BJ (cell line): ENCODE measurements at regions not wholly inside any gene's neighbourhood (a gene's known extent, or its start where the extent isn't known, plus 50 kb on each side); places are given as distances from the start of the nearest gene placed in this dataset. TPM values are rescaled to one million over a fixed set of nuclear protein-coding genes. Genes with fewer than 3 reads are reported as not detected.

Experiments
- CTCF ChIA-PET: fragments of 350-600 bp; formaldehyde crosslinking; extraction: SDS; loops from one replicate; lab custom pipeline; 2021; ENCODE audit warnings: antibody characterized with exemption, inconsistent platforms; lab: Yijun Ruan, JAX
- POLR2A ChIA-PET: fragments of 300-600 bp; sonication (Branson Sonifier 250); formaldehyde crosslinking; extraction: SDS; loops from one replicate; lab custom pipeline; 2021; ENCODE audit warnings: antibody characterized with exemption; lab: Charles Lee
- DNase-seq: peaks from one replicate; pipeline ENCODE4 v3.0.0-alpha.2; 2011; ENCODE audit warnings: low read depth
- H3K27me3 ChIP-seq: 2 replicates; pipeline ENCODE4 v1.6.0; 2011; ENCODE audit warnings: low read length; ENCODE audit not compliant: control insufficient read depth, insufficient read depth
- H3K36me3 ChIP-seq: 2 replicates; pipeline ENCODE4 v1.5.1; 2011; ENCODE audit warnings: low read length; ENCODE audit not compliant: control insufficient read depth, insufficient read depth
- H3K4me3 ChIP-seq: 2 replicates; pipeline ENCODE4 v1.5.1; 2011; ENCODE audit warnings: low read depth, mild to moderate bottlenecking, control low read depth, low read length
- small RNA-seq: library from RNA; depleted of rRNA; stranded (forward); fragments of <200 nt; gene quantifications from one replicate; pipeline ENCODE3, GENCODE V24; 2012; ENCODE audit warnings: low replicate concordance, low read depth; ENCODE audit not compliant: insufficient read length
- TF ChIP-seq, protein P1 (sequence below): IDR thresholded peaks from 2 replicates; pipeline ENCODE4 v1.5.1; 2011; ENCODE audit warnings: low read depth, mild to moderate bottlenecking, control low read depth, inconsistent platforms, low read length, moderate library complexity; ENCODE audit not compliant: insufficient read depth

DNA sequence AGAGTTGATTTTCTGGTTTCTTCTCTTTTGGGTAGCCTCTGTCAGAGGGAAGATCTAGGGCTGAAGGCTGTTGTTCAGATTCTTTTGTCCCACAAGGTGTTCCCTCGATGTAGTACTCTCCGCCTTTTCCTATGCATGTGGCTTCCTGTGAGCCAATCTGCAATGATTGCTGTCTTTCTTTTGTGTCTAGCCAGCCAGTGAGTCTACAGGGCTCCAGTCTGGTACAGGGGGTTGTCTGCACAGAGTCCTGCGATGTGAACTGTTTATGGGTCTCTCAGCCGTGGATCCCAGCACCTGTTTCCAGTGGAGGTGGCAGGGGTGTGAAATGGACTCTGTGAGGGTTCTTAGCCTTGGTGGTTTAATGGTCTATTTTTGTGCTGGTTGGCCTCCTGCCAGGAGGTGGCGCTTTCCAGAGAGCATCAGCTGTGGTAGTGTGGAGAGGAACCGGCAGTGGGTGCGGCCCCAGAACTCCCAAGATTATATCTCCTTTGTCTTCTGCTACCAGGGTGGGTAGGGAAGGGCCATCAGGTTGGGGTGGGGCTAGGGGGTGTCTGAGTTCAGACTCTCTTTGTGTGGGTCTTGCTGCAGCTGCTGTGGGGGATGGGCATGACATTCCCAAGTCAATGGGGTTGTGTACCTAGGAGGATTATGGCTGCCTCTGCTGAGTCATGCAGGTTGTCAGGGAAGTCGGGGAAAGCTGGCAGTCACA lies 81.3 kb upstream of the C21orf91 start:
- no peak overlapping the region for H3K4me3 ChIP-seq
- POLR2A ChIA-PET, result no interaction called here
- H3K36me3 ChIP-seq, result no peaks in the 10 kb centered on the region
- DNase-seq, result no peak
- H3K27me3 ChIP-seq, result no peaks in the 10 kb centered on the region
- CTCF ChIA-PET, result interaction anchor here (0.7 to 2.0 kb wide), 5 partner anchors 8 to 222 kb away, joined by 3 to 7 read pairs (median 4); no protein-coding TSS in a partner anchor
- TF ChIP-seq, protein P1, sequence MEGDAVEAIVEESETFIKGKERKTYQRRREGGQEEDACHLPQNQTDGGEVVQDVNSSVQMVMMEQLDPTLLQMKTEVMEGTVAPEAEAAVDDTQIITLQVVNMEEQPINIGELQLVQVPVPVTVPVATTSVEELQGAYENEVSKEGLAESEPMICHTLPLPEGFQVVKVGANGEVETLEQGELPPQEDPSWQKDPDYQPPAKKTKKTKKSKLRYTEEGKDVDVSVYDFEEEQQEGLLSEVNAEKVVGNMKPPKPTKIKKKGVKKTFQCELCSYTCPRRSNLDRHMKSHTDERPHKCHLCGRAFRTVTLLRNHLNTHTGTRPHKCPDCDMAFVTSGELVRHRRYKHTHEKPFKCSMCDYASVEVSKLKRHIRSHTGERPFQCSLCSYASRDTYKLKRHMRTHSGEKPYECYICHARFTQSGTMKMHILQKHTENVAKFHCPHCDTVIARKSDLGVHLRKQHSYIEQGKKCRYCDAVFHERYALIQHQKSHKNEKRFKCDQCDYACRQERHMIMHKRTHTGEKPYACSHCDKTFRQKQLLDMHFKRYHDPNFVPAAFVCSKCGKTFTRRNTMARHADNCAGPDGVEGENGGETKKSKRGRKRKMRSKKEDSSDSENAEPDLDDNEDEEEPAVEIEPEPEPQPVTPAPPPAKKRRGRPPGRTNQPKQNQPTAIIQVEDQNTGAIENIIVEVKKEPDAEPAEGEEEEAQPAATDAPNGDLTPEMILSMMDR, result no peak

DNA sequence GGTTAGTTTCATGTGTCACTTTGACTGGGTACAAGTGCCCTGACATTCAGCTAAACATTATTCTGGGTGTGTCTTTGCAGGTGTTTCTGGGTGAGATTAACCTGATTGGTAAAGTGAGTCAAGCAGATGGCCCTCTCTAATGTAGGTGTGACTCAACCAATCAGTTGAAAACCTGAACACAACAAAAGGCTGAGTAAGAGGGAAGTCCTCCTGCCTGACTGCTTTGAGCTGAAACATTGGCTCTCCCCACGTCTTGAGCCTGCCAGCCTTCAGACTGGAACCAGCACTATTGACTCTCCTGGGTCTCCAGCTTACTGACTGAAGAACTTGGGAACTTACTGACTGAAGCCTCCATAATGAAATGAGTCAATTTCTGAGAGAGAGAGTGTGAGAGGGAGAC lies 70.0 kb upstream of the C21orf91 start:
- no peaks in the 10 kb centered on the region for H3K27me3 ChIP-seq
- no peak overlapping the region for H3K4me3 ChIP-seq
- ChIA-PET CTCF (no interaction called here), POLR2A (no interaction called here)
- no peak for DNase-seq
- H3K36me3 ChIP-seq, result no peaks in the 10 kb centered on the region
- TF ChIP-seq, protein P1, result no peak

DNA sequence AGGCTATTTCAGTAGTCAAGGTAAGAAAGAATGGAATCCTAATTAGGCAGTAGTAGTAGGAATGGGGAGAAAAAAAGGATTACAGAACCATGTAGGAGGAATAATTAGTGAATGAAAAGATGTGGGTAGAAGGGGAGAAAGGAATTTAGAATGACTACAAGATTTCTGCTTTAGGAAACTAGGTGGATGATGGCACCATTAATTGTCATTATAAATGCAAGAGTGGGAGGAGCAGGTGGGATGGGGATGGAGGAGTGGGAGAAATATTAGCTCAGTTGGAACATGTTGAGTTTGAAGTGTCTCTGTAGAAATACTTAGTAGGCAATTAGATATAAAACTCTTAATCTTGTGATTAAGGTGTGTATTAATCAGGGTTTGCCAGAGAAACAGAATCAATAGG lies 50.0 kb upstream of the C21orf91 start:
- TF ChIP-seq, protein P1, result no peak
- H3K4me3 ChIP-seq, result no peak overlapping the region
- no peaks in the 10 kb centered on the region for H3K27me3 ChIP-seq
- DNase-seq, result no peak
- ChIA-PET POLR2A (no interaction called here), CTCF (no interaction called here)
- no peaks in the 10 kb centered on the region for H3K36me3 ChIP-seq

Small RNA genes in the stretch of these regions (small RNA-seq; reads per million reads assigned to genes)
- gene RPL37P3, result not detected
